Nephron progenitor cell (in vitro differentiated cells): ENCODE measurements at regions not wholly inside any gene's neighbourhood (a gene's known extent, or its start where the extent isn't known, plus 50 kb on each side); places are given as distances from the start of the nearest gene placed in this dataset.

ENCODE experiments used
- DNase-seq: peaks from one replicate; pipeline ENCODE4 v3.0.0; 2021
- H3K27ac Mint-ChIP-seq: 2 replicates; pipeline ENCODE4 v1.8.0; 2021; ENCODE audit warnings: mild to moderate bottlenecking, moderate library complexity, mixed read lengths
- H3K27me3 Mint-ChIP-seq: 2 replicates; pipeline ENCODE4 v1.8.0; 2021; ENCODE audit warnings: mild to moderate bottlenecking, low read depth, mixed read lengths; ENCODE audit not compliant: poor library complexity
- H3K36me3 Mint-ChIP-seq: 2 replicates; pipeline ENCODE4 v1.8.0; 2021; ENCODE audit warnings: low read depth, mixed read lengths
- H3K4me1 Mint-ChIP-seq: 2 replicates; pipeline ENCODE4 v1.8.0; 2021; ENCODE audit warnings: mixed read lengths
- H3K4me3 Mint-ChIP-seq: 2 replicates; pipeline ENCODE4 v1.8.0; 2021; ENCODE audit warnings: mild to moderate bottlenecking, moderate library complexity, mixed read lengths
- H3K9me3 Mint-ChIP-seq: 2 replicates; pipeline ENCODE4 v1.8.0; 2021; ENCODE audit warnings: mild to moderate bottlenecking, moderate library complexity, mixed read lengths
- CTCF ChIP-seq: fragments of 200-600 bp; sonication (generic); IDR thresholded peaks from 2 replicates; pipeline ENCODE4 v1.5.0; 2021; ENCODE audit warnings: antibody characterized with exemption

DNA sequence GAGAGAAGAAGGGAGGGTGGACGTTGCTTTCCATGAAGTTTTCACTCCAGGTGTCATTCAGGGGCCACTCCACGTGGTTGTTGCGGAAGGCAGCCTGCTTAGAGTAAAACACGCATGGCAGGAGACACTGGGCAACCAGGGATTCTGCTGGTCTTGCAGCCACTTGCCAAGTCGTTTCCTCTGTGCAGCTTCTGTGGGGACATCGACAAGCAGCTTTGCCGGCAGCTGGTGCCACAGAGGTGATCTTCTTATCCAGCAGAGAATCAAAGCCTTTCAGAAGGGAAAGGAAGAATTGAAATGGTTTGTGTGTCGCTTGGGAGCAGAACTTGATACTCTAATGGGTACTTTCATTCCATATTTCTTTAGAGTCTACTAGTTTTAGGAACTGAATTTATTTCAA is 867.1 kb upstream of the TENM3 start:
- no peaks in the 10 kb centered on the region for H3K27me3 Mint-ChIP-seq
- TF ChIP-seq CTCF: no peak
- H3K36me3 Mint-ChIP-seq: no peaks in the 10 kb centered on the region
- peaks cover 2% of the 10 kb centered on the region for H3K9me3 Mint-ChIP-seq
- H3K4me3 Mint-ChIP-seq: no peak overlapping the region
- H3K4me1 Mint-ChIP-seq: peaks cover 9% of the 10 kb centered on the region
- DNase-seq: no peak
- no peak overlapping the region for H3K27ac Mint-ChIP-seq

DNA sequence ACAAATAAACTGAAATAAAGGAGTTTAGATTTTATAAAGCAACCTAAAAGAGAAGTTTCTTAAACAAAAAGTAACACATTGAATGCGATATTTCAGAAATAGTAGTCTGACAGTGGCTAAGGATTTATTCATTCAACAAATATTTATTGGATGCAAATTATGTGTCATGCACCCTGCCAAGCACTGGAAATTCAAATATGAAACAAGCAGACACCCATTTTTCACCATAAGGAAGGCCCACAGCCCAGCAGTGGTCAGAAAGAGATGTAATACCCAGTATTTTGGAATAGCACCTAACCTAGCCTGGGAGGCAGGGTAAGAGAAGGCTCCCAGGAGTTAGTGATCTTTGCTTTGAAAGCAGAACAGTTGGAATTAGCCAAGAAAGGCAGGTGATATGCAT is 855.1 kb upstream of the TENM3 start:
- Mint-ChIP-seq H3K36me3 (no peaks in the 10 kb centered on the region), H3K4me1 (no peaks in the 10 kb centered on the region), H3K9me3 (no peaks in the 10 kb centered on the region), H3K4me3 (no peak overlapping the region), H3K27me3 (peaks cover 6% of the 10 kb centered on the region), H3K27ac (peak overlapping the region; percentile 0)
- TF ChIP-seq CTCF: no peak
- DNase-seq: no peak

- Mint-ChIP-seq H3K4me1 (peaks cover 19% of the 10 kb centered on the region), H3K27ac (no peak overlapping the region), H3K4me3 (no peak overlapping the region), H3K9me3 (peaks cover 14% of the 10 kb centered on the region), H3K36me3 (peaks cover 13% of the 10 kb centered on the region), H3K27me3 (no peaks in the 10 kb centered on the region)
- TF ChIP-seq CTCF: no peak
- no peak for DNase-seq
Measured at GRCh38 chr4:181416966-181417365, 826.2 kb upstream of the TENM3 start.

DNA sequence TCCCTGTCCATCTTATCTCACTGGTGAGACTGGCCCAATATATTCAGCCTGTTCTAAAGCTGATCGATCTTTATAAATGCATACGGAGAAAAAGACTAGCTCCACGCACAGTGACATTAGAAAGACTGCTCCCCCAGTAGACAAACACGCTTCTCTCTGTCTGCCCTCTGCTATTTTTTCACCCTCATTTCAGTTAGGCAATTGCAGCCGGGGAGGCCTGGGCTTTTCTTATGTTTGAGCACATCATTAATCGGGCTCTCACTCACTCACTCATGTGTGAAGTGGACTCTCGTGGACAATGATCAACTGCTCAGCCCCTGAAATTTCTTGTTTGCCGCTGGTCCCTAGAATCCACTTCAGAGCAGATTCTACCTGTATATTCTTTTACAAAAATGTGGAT is 824.7 kb upstream of the TENM3 start:
- H3K4me1 Mint-ChIP-seq: peaks cover 30% of the 10 kb centered on the region
- H3K36me3 Mint-ChIP-seq: peaks cover 13% of the 10 kb centered on the region
- no peak overlapping the region for H3K4me3 Mint-ChIP-seq
- no peaks in the 10 kb centered on the region for H3K27me3 Mint-ChIP-seq
- peak; percentile 12 for DNase-seq
- H3K9me3 Mint-ChIP-seq: peaks cover 14% of the 10 kb centered on the region
- no peak for TF ChIP-seq CTCF
- H3K27ac Mint-ChIP-seq: peak overlapping the region; percentile 32

DNA sequence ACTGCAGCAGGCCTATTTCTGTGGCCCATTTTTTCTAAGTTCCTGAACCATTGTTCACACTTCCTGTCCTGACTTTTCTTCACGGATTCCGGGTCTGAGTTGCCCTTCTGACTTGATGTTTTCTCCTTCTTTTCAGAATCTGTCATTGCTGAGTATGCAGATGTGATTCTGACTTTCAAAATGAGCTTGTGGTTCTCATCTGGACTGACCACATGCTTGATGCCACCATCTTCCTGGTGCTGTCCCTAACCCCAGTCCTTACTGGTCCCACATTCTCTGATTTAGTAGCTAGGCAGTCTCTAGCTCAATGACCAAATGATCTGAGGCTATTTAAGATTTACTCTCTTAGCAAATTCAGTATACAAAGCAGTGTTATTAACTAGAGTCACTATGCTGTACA is 822.3 kb upstream of the TENM3 start:
- Mint-ChIP-seq H3K27ac (no peak overlapping the region), H3K4me3 (no peak overlapping the region), H3K4me1 (peaks cover 30% of the 10 kb centered on the region), H3K9me3 (peaks cover 1% of the 10 kb centered on the region), H3K36me3 (no peaks in the 10 kb centered on the region), H3K27me3 (no peaks in the 10 kb centered on the region)
- no peak for TF ChIP-seq CTCF
- no peak for DNase-seq

GRCh38 chr4:181424362-181425016 is 818.7 kb upstream of the TENM3 start:
- Mint-ChIP-seq H3K9me3 (no peaks in the 10 kb centered on the region), H3K4me1 (peaks cover 24% of the 10 kb centered on the region), H3K36me3 (no peaks in the 10 kb centered on the region), H3K4me3 (no peak overlapping the region), H3K27me3 (no peaks in the 10 kb centered on the region), H3K27ac (peak overlapping the region; percentile 19)
- no peak for DNase-seq
- no peak for TF ChIP-seq CTCF
